Cardiac muscle cell (in vitro differentiated cells and primary cell): ENCODE measurements at regions not wholly inside any gene's neighbourhood (a gene's known extent, or its start where the extent isn't known, plus 50 kb on each side); places are given as distances from the start of the nearest gene placed in this dataset.
"Not testable (repeated sequence)": the region's sequence is repeated elsewhere in the genome, so short reads cannot be mapped to it uniquely, and the experiment has no call there.

Source experiments
- DNase-seq, 2 donors: peaks; one replicate each; pipeline versions ENCODE4 v3.0.0 to v3.0.0-alpha.2; 2010 to 2017; ENCODE audit warnings: low read depth in 1 of 2, low spot score in 1 of 2
- H3K27ac ChIP-seq: fragments of 200-600 bp; sonication (generic); 2 replicates; pipeline ENCODE4 v1.5.1; 2016
- H3K27me3 ChIP-seq: fragments of 200-600 bp; sonication (generic); 2 replicates; pipeline ENCODE4 v1.6.0; 2016; ENCODE audit warnings: control low read depth
- H3K36me3 ChIP-seq: fragments of 200-600 bp; sonication (generic); 2 replicates; pipeline ENCODE4 v1.5.1; 2016; ENCODE audit warnings: control low read depth
- H3K4me1 ChIP-seq: fragments of 200-600 bp; sonication (generic); 2 replicates; pipeline ENCODE4 v1.8.1; 2017; ENCODE audit warnings: low read depth, mild to moderate bottlenecking, mixed run types
- H3K4me3 ChIP-seq: fragments of 200-600 bp; sonication (generic); 2 replicates; pipeline ENCODE4 v1.5.1; 2016; ENCODE audit warnings: mild to moderate bottlenecking
- H3K9me3 ChIP-seq: fragments of 200-600 bp; sonication (generic); 2 replicates; pipeline ENCODE4 v1.5.1; 2017; ENCODE audit warnings: low read depth, mild to moderate bottlenecking, control low read depth
- CTCF ChIP-seq: IDR thresholded peaks from 2 replicates; pipeline ENCODE4 v1.5.1; 2012; ENCODE audit warnings: low read depth, mild to moderate bottlenecking, low read length

- Histone ChIP-seq H3K4me3 (no peak overlapping the region), H3K36me3 (no peaks in the 10 kb centered on the region), H3K27ac (no peak overlapping the region), H3K9me3 (no peaks in the 10 kb centered on the region), H3K4me1 (no peaks in the 10 kb centered on the region), H3K27me3 (no peaks in the 10 kb centered on the region)
- TF ChIP-seq CTCF = no peak
- no peak for DNase-seq
These were observed 112.7 kb upstream of the SERPINE2 start for GRCh38 chr2:224151680-224152310.

DNA sequence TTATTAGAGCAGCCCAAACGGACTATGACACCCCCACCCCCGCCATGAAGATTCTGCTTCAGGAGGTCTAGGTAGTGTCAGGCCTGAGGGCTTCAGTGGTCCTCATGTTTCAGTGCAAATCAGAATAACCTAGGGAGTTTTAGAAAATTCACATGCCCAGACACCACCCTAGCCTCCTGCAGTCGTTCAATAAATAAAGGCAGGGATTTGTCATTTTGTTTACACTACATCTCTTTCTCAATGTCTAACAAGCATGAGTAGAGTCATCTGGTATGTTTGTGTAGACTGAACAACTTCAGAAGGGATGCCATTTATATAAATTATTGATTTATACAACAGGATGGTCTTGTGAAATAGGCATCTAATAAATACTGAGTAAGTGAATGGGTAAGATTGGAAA lies 112.1 kb upstream of the SERPINE2 start:
- H3K27ac ChIP-seq = no peak overlapping the region
- DNase-seq = no peak
- no peak overlapping the region for H3K4me3 ChIP-seq
- H3K36me3 ChIP-seq = no peaks in the 10 kb centered on the region
- no peaks in the 10 kb centered on the region for H3K9me3 ChIP-seq
- no peaks in the 10 kb centered on the region for H3K27me3 ChIP-seq
- H3K4me1 ChIP-seq = no peaks in the 10 kb centered on the region
- no peak for TF ChIP-seq CTCF

DNA sequence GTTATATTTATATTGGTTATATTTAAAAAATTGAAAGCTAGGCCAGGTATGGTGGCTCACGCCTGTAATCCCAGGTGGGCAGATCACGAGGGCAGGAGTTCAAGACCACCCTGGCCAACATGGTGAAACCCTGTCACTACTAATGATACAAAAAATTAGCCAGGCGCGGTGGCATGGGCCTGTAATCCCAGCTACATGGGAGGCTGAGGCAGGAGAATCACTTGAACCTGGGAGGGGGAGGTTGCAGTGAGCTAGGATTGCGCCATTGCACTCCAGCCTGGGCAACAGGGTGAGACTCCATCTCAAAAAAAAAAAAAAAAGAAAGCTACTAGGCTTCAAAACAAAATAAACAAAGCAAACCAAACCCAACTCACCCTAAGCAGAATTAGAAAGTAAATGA lies 109.0 kb upstream of the SERPINE2 start:
- not testable (repeated sequence) for H3K4me3 ChIP-seq, H3K4me1 ChIP-seq, H3K9me3 ChIP-seq, H3K27ac ChIP-seq, H3K27me3 ChIP-seq, DNase-seq, H3K36me3 ChIP-seq

- Histone ChIP-seq H3K36me3 (no peaks in the 10 kb centered on the region), H3K27ac (no peak overlapping the region), H3K27me3 (no peaks in the 10 kb centered on the region), H3K4me1 (no peaks in the 10 kb centered on the region), H3K4me3 (no peak overlapping the region), H3K9me3 (no peaks in the 10 kb centered on the region)
- no peak for DNase-seq
- no peak for TF ChIP-seq CTCF
These were observed 108.1 kb upstream of the SERPINE2 start for GRCh38 chr2:224147174-224147573.

- no peaks in the 10 kb centered on the region for H3K9me3 ChIP-seq
- no peaks in the 10 kb centered on the region for H3K36me3 ChIP-seq
- TF ChIP-seq CTCF = no peak
- no peaks in the 10 kb centered on the region for H3K27me3 ChIP-seq
- H3K27ac ChIP-seq = no peak overlapping the region
- H3K4me3 ChIP-seq = no peak overlapping the region
- DNase-seq = peak in 1 of 2 donors; percentile 17
- H3K4me1 ChIP-seq = no peaks in the 10 kb centered on the region
These were observed 107.5 kb upstream of the SERPINE2 start for GRCh38 chr2:224146356-224147160.

- no peaks in the 10 kb centered on the region for H3K27me3 ChIP-seq
- H3K36me3 ChIP-seq = no peaks in the 10 kb centered on the region
- TF ChIP-seq CTCF = no peak
- H3K9me3 ChIP-seq = no peaks in the 10 kb centered on the region
- H3K4me3 ChIP-seq = no peak overlapping the region
- no peak overlapping the region for H3K27ac ChIP-seq
- no peaks in the 10 kb centered on the region for H3K4me1 ChIP-seq
- peak in 1 of 2 donors; percentile 88 for DNase-seq
These were observed 106.8 kb upstream of the SERPINE2 start for GRCh38 chr2:224145751-224146355.
